Keratinocyte (primary cell): ENCODE measurements at regions not wholly inside any gene's neighbourhood (a gene's known extent, or its start where the extent isn't known, plus 50 kb on each side); places are given as distances from the start of the nearest gene placed in this dataset.

ENCODE experiments used
- DNase-seq: peaks from one replicate; pipeline ENCODE4 v3.0.0-alpha.2; 2011; ENCODE audit warnings: low read depth, missing footprints, low spot score
- FAIRE-seq: peaks from 2 replicates; lab custom pipeline; 2011; peaks lifted over from hg19 to GRCh38; lab: Jason Lieb, UNC
- H2AFZ ChIP-seq: 2 replicates; pipeline ENCODE4 v1.6.0; 2012; ENCODE audit warnings: low read length, control low read depth, inconsistent platforms; ENCODE audit not compliant: control insufficient read depth
- H3K27ac ChIP-seq: 2 replicates; pipeline ENCODE4 v1.5.1; 2011; ENCODE audit warnings: low read length; ENCODE audit not compliant: control insufficient read depth, insufficient read depth
- H3K27me3 ChIP-seq: 3 replicates; pipeline ENCODE4 v1.6.0; 2011; ENCODE audit warnings: low read length; ENCODE audit not compliant: control insufficient read depth, insufficient read depth; ENCODE audit errors: extremely low read depth
- H3K36me3 ChIP-seq, 2 experiments: 2 replicates in 1 of 2; 3 replicates in 1 of 2; pipeline ENCODE4 v1.5.1; 2011; ENCODE audit warnings: low read length in 2 of 2, mild to moderate bottlenecking in 1 of 2; ENCODE audit not compliant: control insufficient read depth in 2 of 2, insufficient read depth in 2 of 2; ENCODE audit errors: extremely low read depth in 1 of 2
- H3K4me1 ChIP-seq: 3 replicates; pipeline ENCODE4 v1.5.1; 2011; ENCODE audit warnings: low read length; ENCODE audit not compliant: control insufficient read depth, insufficient read depth; ENCODE audit errors: extremely low read depth
- H3K4me2 ChIP-seq: 3 replicates; pipeline ENCODE4 v1.6.0; 2011; ENCODE audit warnings: low read depth, low read length; ENCODE audit not compliant: control insufficient read depth, insufficient read depth; ENCODE audit errors: extremely low read depth
- H3K4me3 ChIP-seq, 3 experiments: fragments of 200-600 bp in 1 of 3; sonication (generic) in 1 of 3; 2 replicates in 2 of 3; 3 replicates in 1 of 3; pipeline ENCODE4 v1.5.1; 2011 to 2016; ENCODE audit warnings: low read length in 3 of 3, mild to moderate bottlenecking in 3 of 3, control low read depth in 2 of 3, inconsistent platforms in 1 of 3, low read depth in 1 of 3, mixed read lengths in 1 of 3, mixed run types in 1 of 3, moderate library complexity in 1 of 3; ENCODE audit not compliant: control insufficient read depth in 2 of 3, insufficient read depth in 2 of 3; ENCODE audit errors: extremely low read depth in 1 of 3
- H3K79me2 ChIP-seq: 2 replicates; pipeline ENCODE4 v1.6.0; 2012; ENCODE audit warnings: low read length; ENCODE audit not compliant: control insufficient read depth, insufficient read depth
- H3K9ac ChIP-seq: 3 replicates; pipeline ENCODE4 v1.6.0; 2011; ENCODE audit warnings: low read length; ENCODE audit not compliant: control insufficient read depth, insufficient read depth; ENCODE audit errors: extremely low read depth
- H3K9me1 ChIP-seq: 3 replicates; pipeline ENCODE4 v1.6.0; 2011; ENCODE audit warnings: low read length; ENCODE audit not compliant: control insufficient read depth, insufficient read depth; ENCODE audit errors: extremely low read depth
- H3K9me3 ChIP-seq: 2 replicates; pipeline ENCODE4 v1.5.1; 2012; ENCODE audit warnings: low read depth, low read length; ENCODE audit not compliant: control insufficient read depth
- H4K20me1 ChIP-seq: 3 replicates; pipeline ENCODE4 v1.6.0; 2011; ENCODE audit warnings: low read length; ENCODE audit not compliant: control insufficient read depth, insufficient read depth; ENCODE audit errors: extremely low read depth
- EZH2 ChIP-seq: IDR thresholded peaks from one replicate; pipeline ENCODE4 v1.6.1; 2012; ENCODE audit warnings: inconsistent platforms, mild to moderate bottlenecking, low read length, moderate library complexity
- dilution Hi-C: fragments of 300-500 bp; cut with MboI; formaldehyde crosslinking; loops from one replicate; pipeline ENCODE4 v1.7.0; 2020; ENCODE audit warnings: low sequenced_read_pairs; ENCODE audit not compliant: extremely low pct_ligation_motif_present
- TF ChIP-seq, protein P1 (sequence below), 3 experiments: IDR thresholded peaks in 1 of 3; conservative IDR thresholded peaks in 1 of 3; optimal IDR thresholded peaks in 1 of 3; 2 replicates in 2 of 3; 3 replicates in 1 of 3; pipeline versions ENCODE3 to v1.5.1; 2011; ENCODE audit warnings: low read length in 3 of 3, mild to moderate bottlenecking in 3 of 3, moderate library complexity in 2 of 3, control low read depth in 1 of 3, inconsistent platforms in 1 of 3; ENCODE audit not compliant: insufficient read depth in 2 of 3; ENCODE audit errors: extremely low read depth in 1 of 3

DNA sequence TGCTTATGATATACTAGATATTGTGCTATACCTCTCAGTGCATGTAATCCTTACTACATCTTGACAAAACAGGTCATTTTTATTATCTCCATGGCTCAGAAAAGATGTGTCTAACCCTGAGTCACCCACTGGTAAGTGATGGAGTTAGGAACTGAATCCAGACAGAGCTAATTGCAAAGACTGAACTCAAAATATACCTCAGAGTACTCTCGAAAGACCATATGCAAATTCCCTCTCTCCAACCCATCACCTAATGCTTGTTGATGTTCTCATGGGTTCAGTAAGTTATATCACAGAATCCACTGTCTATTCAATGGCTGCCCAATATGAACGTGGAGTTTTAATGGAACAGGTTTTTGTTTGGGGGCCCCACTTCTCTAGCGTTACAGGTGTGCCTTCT lies 246.0 kb downstream of the PMP22 start:
- no peak for TF ChIP-seq EZH2
- TF ChIP-seq, protein P1, sequence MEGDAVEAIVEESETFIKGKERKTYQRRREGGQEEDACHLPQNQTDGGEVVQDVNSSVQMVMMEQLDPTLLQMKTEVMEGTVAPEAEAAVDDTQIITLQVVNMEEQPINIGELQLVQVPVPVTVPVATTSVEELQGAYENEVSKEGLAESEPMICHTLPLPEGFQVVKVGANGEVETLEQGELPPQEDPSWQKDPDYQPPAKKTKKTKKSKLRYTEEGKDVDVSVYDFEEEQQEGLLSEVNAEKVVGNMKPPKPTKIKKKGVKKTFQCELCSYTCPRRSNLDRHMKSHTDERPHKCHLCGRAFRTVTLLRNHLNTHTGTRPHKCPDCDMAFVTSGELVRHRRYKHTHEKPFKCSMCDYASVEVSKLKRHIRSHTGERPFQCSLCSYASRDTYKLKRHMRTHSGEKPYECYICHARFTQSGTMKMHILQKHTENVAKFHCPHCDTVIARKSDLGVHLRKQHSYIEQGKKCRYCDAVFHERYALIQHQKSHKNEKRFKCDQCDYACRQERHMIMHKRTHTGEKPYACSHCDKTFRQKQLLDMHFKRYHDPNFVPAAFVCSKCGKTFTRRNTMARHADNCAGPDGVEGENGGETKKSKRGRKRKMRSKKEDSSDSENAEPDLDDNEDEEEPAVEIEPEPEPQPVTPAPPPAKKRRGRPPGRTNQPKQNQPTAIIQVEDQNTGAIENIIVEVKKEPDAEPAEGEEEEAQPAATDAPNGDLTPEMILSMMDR (optimal IDR thresholded peaks at IDR 0.05 in 1 of 3, IDR thresholded peaks at IDR 0.05 in 1 of 3, conservative IDR thresholded peaks at IDR 0.05 in 1 of 3; ENCODE audit: extremely low read depth in 1 of 3, insufficient read depth in 2 of 3, low read length in 3 of 3): no peak
- H3K9ac ChIP-seq: no peak overlapping the region
- no peak overlapping the region for H2AFZ ChIP-seq
- no peaks in the 10 kb centered on the region for H3K36me3 ChIP-seq
- no peak overlapping the region for H3K27ac ChIP-seq
- no peaks in the 10 kb centered on the region for H3K9me1 ChIP-seq
- H3K9me3 ChIP-seq: no peaks in the 10 kb centered on the region
- no peak overlapping the region for H3K4me2 ChIP-seq
- H3K4me3 ChIP-seq: no peak overlapping the region
- no peaks in the 10 kb centered on the region for H3K79me2 ChIP-seq
- FAIRE-seq: no peak
- H3K4me1 ChIP-seq: no peaks in the 10 kb centered on the region
- no peaks in the 10 kb centered on the region for H3K27me3 ChIP-seq
- DNase-seq: no peak
- dilution Hi-C loops: no loop called here
- H4K20me1 ChIP-seq: no peaks in the 10 kb centered on the region

DNA sequence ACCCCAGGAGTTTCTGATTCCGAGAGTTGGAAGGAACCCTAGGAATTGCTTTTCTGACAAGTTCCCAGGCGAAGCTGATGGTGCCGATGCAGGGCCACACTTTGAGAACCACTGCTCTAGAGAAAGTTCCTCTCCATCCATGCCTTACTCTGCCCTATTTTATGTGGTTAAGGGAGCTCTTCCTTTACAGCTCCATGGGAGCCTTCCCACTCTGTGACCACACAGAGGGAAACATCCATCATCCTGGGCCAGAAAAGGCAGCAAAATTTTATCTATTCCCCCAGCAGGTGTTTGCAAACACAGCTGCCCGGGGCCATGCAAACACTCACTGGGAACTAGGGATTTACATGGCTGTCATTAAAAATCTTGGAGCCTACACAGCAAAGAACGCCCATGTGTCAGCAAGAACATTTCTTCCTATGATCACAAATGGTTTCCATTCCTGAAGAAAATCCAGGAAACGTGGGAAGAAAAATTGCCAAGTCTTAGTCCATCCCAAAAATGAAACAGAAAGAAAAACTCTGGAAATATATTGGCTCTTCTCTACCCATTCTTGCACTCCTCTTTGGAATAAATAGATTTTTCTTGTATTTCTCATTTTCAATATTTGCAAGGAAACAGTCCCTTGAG lies 252.7 kb downstream of the PMP22 start:
- Histone ChIP-seq H3K4me2 (no peak overlapping the region), H3K36me3 (no peaks in the 10 kb centered on the region), H3K9ac (no peak overlapping the region), H4K20me1 (no peaks in the 10 kb centered on the region), H3K27me3 (no peaks in the 10 kb centered on the region), H3K4me1 (no peaks in the 10 kb centered on the region), H3K9me1 (no peaks in the 10 kb centered on the region), H3K79me2 (no peaks in the 10 kb centered on the region), H3K27ac (no peak overlapping the region), H2AFZ (no peak overlapping the region), H3K9me3 (no peaks in the 10 kb centered on the region), H3K4me3 (no peak overlapping the region)
- DNase-seq (no peak), FAIRE-seq (no peak)
- dilution Hi-C loops: no loop called here
- TF ChIP-seq, protein P1 (optimal IDR thresholded peaks at IDR 0.05 in 1 of 3, IDR thresholded peaks at IDR 0.05 in 1 of 3, conservative IDR thresholded peaks at IDR 0.05 in 1 of 3; ENCODE audit: extremely low read depth in 1 of 3, insufficient read depth in 2 of 3, low read length in 3 of 3): no peak
- no peak for TF ChIP-seq EZH2
